B cell (primary cell): ENCODE measurements at regions not wholly inside any gene's neighbourhood (a gene's known extent, or its start where the extent isn't known, plus 50 kb on each side); places are given as distances from the start of the nearest gene placed in this dataset.

Experiments used
- CTCF ChIP-seq: fragments of 200-600 bp; IDR thresholded peaks from one replicate; pipeline ENCODE4 v1.8.0; 2022; ENCODE audit warnings: antibody characterized with exemption, mild to moderate bottlenecking
- EZH2 ChIP-seq: IDR thresholded peaks from 2 replicates; pipeline ENCODE4 v1.6.1; 2012; ENCODE audit warnings: borderline replicate concordance, low read depth, mild to moderate bottlenecking, moderate library complexity, low read length; ENCODE audit not compliant: insufficient read depth, poor library complexity, severe bottlenecking

DNA sequence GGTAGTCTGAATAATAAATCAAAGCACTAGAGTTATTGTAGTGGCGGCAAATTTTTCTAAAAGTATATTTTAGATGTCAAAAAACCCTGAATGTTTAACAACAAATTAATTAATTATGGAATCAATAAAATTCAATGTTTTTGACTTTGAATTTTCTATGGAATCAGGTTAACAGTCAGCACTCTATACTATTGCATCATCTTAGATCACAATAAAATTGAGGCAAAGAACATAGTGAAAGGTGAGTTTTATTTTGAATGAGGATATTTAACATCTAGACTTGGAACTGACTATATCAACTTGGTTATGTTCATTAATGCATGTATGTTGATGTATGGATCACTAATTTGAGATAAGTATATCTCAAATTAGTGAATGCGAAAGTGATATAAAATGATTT is 148.5 kb downstream of the TNFSF18 start:
- TF ChIP-seq CTCF (no peak), EZH2 (no peak)
